ENCODE measurements at regions not wholly inside any gene's neighbourhood (a gene's known extent, or its start where the extent isn't known, plus 50 kb on each side); places are given as distances from the start of the nearest gene placed in this dataset.

GRCh38 chr18:30245766-30246455 is 796.6 kb downstream of the DSC3 start:
- DNase-seq (ENCODE audit: low read depth, low spot score) (no peak), FAIRE-seq (no peak)
- Histone ChIP-seq H3K79me2 (ENCODE audit: control insufficient read depth, insufficient read depth, low read length) (no peaks in the 10 kb centered on the region), H3K4me1 (ENCODE audit: control insufficient read depth, extremely low read depth, insufficient read depth, low read length) (no peaks in the 10 kb centered on the region), H3K4me2 (ENCODE audit: control insufficient read depth, extremely low read depth, insufficient read depth, low read depth, low read length) (no peak overlapping the region), H3K27me3 (ENCODE audit: control insufficient read depth, extremely low read depth, insufficient read depth, low read length) (no peaks in the 10 kb centered on the region), H3K9me3 (ENCODE audit: control insufficient read depth, low read depth, low read length) (no peaks in the 10 kb centered on the region), H3K9me1 (ENCODE audit: control insufficient read depth, extremely low read depth, insufficient read depth, low read length) (no peaks in the 10 kb centered on the region), H4K20me1 (ENCODE audit: control insufficient read depth, extremely low read depth, insufficient read depth, low read length) (no peaks in the 10 kb centered on the region), H3K27ac (ENCODE audit: control insufficient read depth, insufficient read depth, low read length) (no peak overlapping the region), H3K4me3 (ENCODE audit: control insufficient read depth in 2 of 3, extremely low read depth in 1 of 3, insufficient read depth in 2 of 3, low read depth in 1 of 3, low read length in 3 of 3) (no peak overlapping the region), H2AFZ (ENCODE audit: control insufficient read depth, low read length) (no peak overlapping the region), H3K36me3 (ENCODE audit: control insufficient read depth in 2 of 2, extremely low read depth in 1 of 2, insufficient read depth in 2 of 2, low read length in 2 of 2) (no peaks in the 10 kb centered on the region), H3K9ac (ENCODE audit: control insufficient read depth, extremely low read depth, insufficient read depth, low read length) (no peak overlapping the region)
- dilution Hi-C loops (cut with MboI; ENCODE audit: extremely low pct_ligation_motif_present, low sequenced_read_pairs) = no loop called here
- TF ChIP-seq CTCF (optimal IDR thresholded peaks at IDR 0.05 in 1 of 3, IDR thresholded peaks at IDR 0.05 in 1 of 3, conservative IDR thresholded peaks at IDR 0.05 in 1 of 3; ENCODE audit: extremely low read depth in 1 of 3, insufficient read depth in 2 of 3, low read length in 3 of 3) (no peak), EZH2 (IDR thresholded peaks at IDR 0.05; ENCODE audit: low read length) (no peak)

GRCh38 chr18:30234755-30235154 is 807.8 kb downstream of the DSC3 start:
- H3K27ac ChIP-seq (ENCODE audit: control insufficient read depth, insufficient read depth, low read length) = no peak overlapping the region
- H3K9me1 ChIP-seq (ENCODE audit: control insufficient read depth, extremely low read depth, insufficient read depth, low read length) = no peaks in the 10 kb centered on the region
- H3K9ac ChIP-seq (ENCODE audit: control insufficient read depth, extremely low read depth, insufficient read depth, low read length) = no peak overlapping the region
- no peaks in the 10 kb centered on the region for H3K36me3 ChIP-seq (ENCODE audit: control insufficient read depth in 2 of 2, extremely low read depth in 1 of 2, insufficient read depth in 2 of 2, low read length in 2 of 2)
- no peak overlapping the region for H3K4me3 ChIP-seq (ENCODE audit: control insufficient read depth in 2 of 3, extremely low read depth in 1 of 3, insufficient read depth in 2 of 3, low read depth in 1 of 3, low read length in 3 of 3)
- dilution Hi-C loops (cut with MboI; ENCODE audit: extremely low pct_ligation_motif_present, low sequenced_read_pairs) = no loop called here
- H3K27me3 ChIP-seq (ENCODE audit: control insufficient read depth, extremely low read depth, insufficient read depth, low read length) = no peaks in the 10 kb centered on the region
- no peaks in the 10 kb centered on the region for H4K20me1 ChIP-seq (ENCODE audit: control insufficient read depth, extremely low read depth, insufficient read depth, low read length)
- FAIRE-seq = no peak
- no peaks in the 10 kb centered on the region for H3K4me1 ChIP-seq (ENCODE audit: control insufficient read depth, extremely low read depth, insufficient read depth, low read length)
- H2AFZ ChIP-seq (ENCODE audit: control insufficient read depth, low read length) = no peak overlapping the region
- H3K4me2 ChIP-seq (ENCODE audit: control insufficient read depth, extremely low read depth, insufficient read depth, low read depth, low read length) = no peak overlapping the region
- no peaks in the 10 kb centered on the region for H3K79me2 ChIP-seq (ENCODE audit: control insufficient read depth, insufficient read depth, low read length)
- DNase-seq (ENCODE audit: low read depth, low spot score) = no peak
- H3K9me3 ChIP-seq (ENCODE audit: control insufficient read depth, low read depth, low read length) = no peaks in the 10 kb centered on the region
- TF ChIP-seq EZH2 (IDR thresholded peaks at IDR 0.05; ENCODE audit: low read length) (no peak), CTCF (optimal IDR thresholded peaks at IDR 0.05 in 1 of 3, IDR thresholded peaks at IDR 0.05 in 1 of 3, conservative IDR thresholded peaks at IDR 0.05 in 1 of 3; ENCODE audit: extremely low read depth in 1 of 3, insufficient read depth in 2 of 3, low read length in 3 of 3) (no peak)

All from keratinocyte (primary cell).